ENCODE measurements at regions not wholly inside any gene's neighbourhood (a gene's known extent, or its start where the extent isn't known, plus 50 kb on each side); places are given as distances from the start of the nearest gene placed in this dataset.

GRCh38 chr18:60671021-60671420 lies 298.4 kb upstream of the MC4R start:
- TF ChIP-seq, protein P1, sequence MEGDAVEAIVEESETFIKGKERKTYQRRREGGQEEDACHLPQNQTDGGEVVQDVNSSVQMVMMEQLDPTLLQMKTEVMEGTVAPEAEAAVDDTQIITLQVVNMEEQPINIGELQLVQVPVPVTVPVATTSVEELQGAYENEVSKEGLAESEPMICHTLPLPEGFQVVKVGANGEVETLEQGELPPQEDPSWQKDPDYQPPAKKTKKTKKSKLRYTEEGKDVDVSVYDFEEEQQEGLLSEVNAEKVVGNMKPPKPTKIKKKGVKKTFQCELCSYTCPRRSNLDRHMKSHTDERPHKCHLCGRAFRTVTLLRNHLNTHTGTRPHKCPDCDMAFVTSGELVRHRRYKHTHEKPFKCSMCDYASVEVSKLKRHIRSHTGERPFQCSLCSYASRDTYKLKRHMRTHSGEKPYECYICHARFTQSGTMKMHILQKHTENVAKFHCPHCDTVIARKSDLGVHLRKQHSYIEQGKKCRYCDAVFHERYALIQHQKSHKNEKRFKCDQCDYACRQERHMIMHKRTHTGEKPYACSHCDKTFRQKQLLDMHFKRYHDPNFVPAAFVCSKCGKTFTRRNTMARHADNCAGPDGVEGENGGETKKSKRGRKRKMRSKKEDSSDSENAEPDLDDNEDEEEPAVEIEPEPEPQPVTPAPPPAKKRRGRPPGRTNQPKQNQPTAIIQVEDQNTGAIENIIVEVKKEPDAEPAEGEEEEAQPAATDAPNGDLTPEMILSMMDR (conservative IDR thresholded peaks at IDR 0.05 in 1 of 2, IDR thresholded peaks at IDR 0.05 in 1 of 2; ENCODE audit: low read depth in 1 of 2, low read length in 2 of 2) = no peak
- no peak for TF ChIP-seq EZH2 (IDR thresholded peaks at IDR 0.05; ENCODE audit: low read length, missing control alignments)

Measured in fibroblast of lung (primary cell).